HFF-Myc (cell line): ENCODE measurements at regions not wholly inside any gene's neighbourhood (a gene's known extent, or its start where the extent isn't known, plus 50 kb on each side); places are given as distances from the start of the nearest gene placed in this dataset.

Experiments used
- DNase-seq: peaks from one replicate; pipeline ENCODE4 v3.0.0-alpha.2; 2011; ENCODE audit warnings: low read depth; ENCODE audit errors: extremely low read depth
- H3K4me3 ChIP-seq: replicated peaks from 2 replicates; pipeline ENCODE4 v1.5.1; 2011; ENCODE audit warnings: low read depth, mild to moderate bottlenecking, control low read depth, low read length
- CTCF ChIP-seq: IDR thresholded peaks from 2 replicates; pipeline ENCODE4 v1.5.1; 2012; ENCODE audit warnings: mild to moderate bottlenecking, low read depth, low read length, control low read depth; ENCODE audit errors: missing control alignments

DNA sequence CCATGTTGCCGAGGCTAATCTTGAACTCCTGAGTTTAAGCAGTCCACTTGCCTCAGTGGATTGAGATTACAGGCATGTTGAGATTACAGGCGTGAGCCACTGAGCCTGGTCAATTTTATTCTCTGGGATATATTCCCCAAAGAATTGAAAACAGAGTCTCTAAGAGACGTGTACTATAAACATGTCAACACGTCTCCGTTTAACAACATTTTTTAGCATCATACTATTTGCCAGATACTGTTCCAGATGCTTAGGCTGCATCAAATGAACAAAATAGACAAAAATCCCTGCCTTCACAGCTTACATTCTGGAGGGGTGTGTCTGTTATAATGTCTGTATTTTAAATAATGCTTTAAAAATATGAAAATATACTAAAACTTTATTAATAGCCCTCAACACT, 54.1 kb upstream of the PRKG1 start:
- no peak for TF ChIP-seq CTCF
- H3K4me3 ChIP-seq, result no peak overlapping the region
- DNase-seq, result no peak

DNA sequence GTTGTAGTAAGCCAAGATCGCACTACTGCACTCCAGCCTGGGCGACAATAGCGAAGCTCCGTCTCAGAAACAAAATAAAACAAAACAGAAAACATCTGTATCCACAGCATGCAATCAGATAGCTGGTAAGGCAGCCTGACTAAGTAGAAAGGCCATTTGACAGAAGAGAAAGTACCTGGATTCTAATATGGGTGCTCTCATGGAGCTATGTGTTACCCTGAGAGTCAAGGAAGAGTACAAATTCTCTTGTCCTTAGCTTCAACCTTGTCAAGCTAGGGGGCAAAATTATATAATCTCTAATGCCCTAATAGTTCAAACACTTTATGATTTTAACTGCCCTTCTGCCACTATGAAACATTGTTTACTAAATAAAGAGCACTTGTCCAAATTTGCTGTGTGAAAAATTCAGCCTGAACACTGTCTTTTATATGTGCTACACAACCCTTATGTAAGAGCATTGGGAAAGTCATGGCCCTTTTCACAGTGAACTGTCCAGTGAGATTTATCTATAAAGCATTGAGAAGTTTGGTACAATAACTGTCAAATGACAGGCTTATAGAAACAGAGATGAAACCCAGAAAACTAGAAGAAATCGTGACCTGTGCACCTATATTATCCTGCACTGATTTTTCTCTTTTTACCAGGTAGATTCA, 51.2 kb upstream of the PRKG1 start:
- no peak for DNase-seq
- no peak for TF ChIP-seq CTCF
- no peak overlapping the region for H3K4me3 ChIP-seq

- no peak for DNase-seq
- no peak overlapping the region for H3K4me3 ChIP-seq
- TF ChIP-seq CTCF, result no peak
These were observed 50.7 kb upstream of the PRKG1 start for GRCh38 chr10:51023636-51024035.
